ENCODE measurements at regions not wholly inside any gene's neighbourhood (a gene's known extent, or its start where the extent isn't known, plus 50 kb on each side); places are given as distances from the start of the nearest gene placed in this dataset.

GRCh38 chr2:17255071-17255470 is 263.2 kb downstream of the RAD51AP2 start:
- H3K36me3 ChIP-seq: no peaks in the 10 kb centered on the region
- no peak overlapping the region for H3K27ac ChIP-seq
- DNase-seq: no peak
- H3K27me3 ChIP-seq: no peaks in the 10 kb centered on the region
- intact Hi-C loops (cut with DNase I; ENCODE audit: low total_unique reads): no loop called here
- no peaks in the 10 kb centered on the region for H3K9me3 ChIP-seq
- TF ChIP-seq POLR2AphosphoS5 (IDR thresholded peaks at IDR 0.05) (no peak), EP300 (IDR thresholded peaks at IDR 0.05) (no peak), POLR2A (IDR thresholded peaks at IDR 0.05) (no peak), CTCF (IDR thresholded peaks at IDR 0.05) (no peak)
- 68 to 85% (median 74%) methylated on average over 2 of the region's 2 CpGs for WGBS, 5 donors
- no peaks in the 10 kb centered on the region for H3K4me1 ChIP-seq
- H3K4me3 ChIP-seq: no peak overlapping the region

GRCh38 chr2:17254421-17254820 is 263.8 kb downstream of the RAD51AP2 start:
- TF ChIP-seq CTCF (IDR thresholded peaks at IDR 0.05): no peak
- TF ChIP-seq POLR2AphosphoS5 (IDR thresholded peaks at IDR 0.05): no peak
- TF ChIP-seq POLR2A (IDR thresholded peaks at IDR 0.05): no peak
- no peak for TF ChIP-seq EP300 (IDR thresholded peaks at IDR 0.05)
- 70 to 85% (median 83%) methylated on average over 2 of the region's 2 CpGs for WGBS, 5 donors
- no peaks in the 10 kb centered on the region for H3K27me3 ChIP-seq
- no peaks in the 10 kb centered on the region for H3K4me1 ChIP-seq
- H3K4me3 ChIP-seq: no peak overlapping the region
- DNase-seq: no peak
- intact Hi-C loops (cut with DNase I; ENCODE audit: low total_unique reads): no loop called here
- no peaks in the 10 kb centered on the region for H3K36me3 ChIP-seq
- no peaks in the 10 kb centered on the region for H3K9me3 ChIP-seq
- no peak overlapping the region for H3K27ac ChIP-seq

- Histone ChIP-seq H3K36me3 (no peaks in the 10 kb centered on the region), H3K4me1 (no peaks in the 10 kb centered on the region), H3K27me3 (no peaks in the 10 kb centered on the region), H3K27ac (no peak overlapping the region), H3K4me3 (no peak overlapping the region), H3K9me3 (no peaks in the 10 kb centered on the region)
- DNase-seq: no peak
- no peak for TF ChIP-seq POLR2A (IDR thresholded peaks at IDR 0.05)
- TF ChIP-seq POLR2AphosphoS5 (IDR thresholded peaks at IDR 0.05): no peak
- no peak for TF ChIP-seq EP300 (IDR thresholded peaks at IDR 0.05)
- no peak for TF ChIP-seq CTCF (IDR thresholded peaks at IDR 0.05)
- intact Hi-C loops (cut with DNase I; ENCODE audit: low total_unique reads): no loop called here
- 56 to 81% (median 74%) methylated on average over 4 of the region's 4 CpGs for WGBS, 5 donors
These were observed 266.0 kb downstream of the RAD51AP2 start for GRCh38 chr2:17252258-17252657.

GRCh38 chr2:17251171-17251570 is 267.1 kb downstream of the RAD51AP2 start:
- no peak overlapping the region for H3K27ac ChIP-seq
- WGBS, 5 donors: 66 to 76% (median 73%) methylated on average over 5 of the region's 5 CpGs
- TF ChIP-seq EP300 (IDR thresholded peaks at IDR 0.05) (no peak), POLR2AphosphoS5 (IDR thresholded peaks at IDR 0.05) (no peak), CTCF (IDR thresholded peaks at IDR 0.05) (no peak), POLR2A (IDR thresholded peaks at IDR 0.05) (no peak)
- no peaks in the 10 kb centered on the region for H3K4me1 ChIP-seq
- peak in 1 of 2 donors; percentile 2 for DNase-seq
- H3K27me3 ChIP-seq: no peaks in the 10 kb centered on the region
- intact Hi-C loops (cut with DNase I; ENCODE audit: low total_unique reads): no loop called here
- H3K9me3 ChIP-seq: no peaks in the 10 kb centered on the region
- H3K36me3 ChIP-seq: no peaks in the 10 kb centered on the region
- H3K4me3 ChIP-seq: no peak overlapping the region

Measured in stomach (tissue), 8 donors.